ENCODE measurements at regions not wholly inside any gene's neighbourhood (a gene's known extent, or its start where the extent isn't known, plus 50 kb on each side); places are given as distances from the start of the nearest gene placed in this dataset.
A peak's percentile ranks its signal among the peaks of the same experiment; 100 is the strongest.

DNA sequence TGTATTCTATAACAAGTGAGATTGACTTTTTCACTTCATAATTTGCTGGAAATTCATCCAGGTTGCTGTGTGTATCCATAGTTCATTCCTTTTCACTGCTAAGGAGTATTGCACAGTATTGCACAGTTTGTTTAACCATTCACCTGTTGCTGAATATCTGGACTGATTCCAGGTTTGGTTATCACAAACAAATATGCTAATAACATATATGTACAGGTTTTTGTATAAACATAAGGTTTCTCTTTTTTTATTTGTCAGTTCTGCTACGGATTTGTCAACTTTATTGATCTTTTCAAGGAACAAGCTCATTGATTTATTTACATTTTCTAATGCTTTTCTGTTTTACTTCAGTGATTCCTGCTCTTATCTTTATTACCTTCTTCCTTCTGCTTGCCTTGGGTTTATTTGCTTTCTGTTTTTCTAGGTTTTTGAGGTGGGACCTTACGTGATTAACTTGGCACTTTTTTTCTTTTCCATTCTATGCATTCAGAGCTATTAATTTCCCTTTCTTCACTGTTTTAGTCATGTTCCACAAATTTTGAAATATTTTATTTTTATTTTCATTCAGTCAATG is 117.0 kb upstream of the OGFRL1 start:
- no peak for ATAC-seq
- no peaks in the 10 kb centered on the region for H3K27me3 ChIP-seq
- no peaks in the 10 kb centered on the region for H3K36me3 ChIP-seq
- intact Hi-C loops (cut with DNase I), result no loop called here
- TF ChIP-seq, protein P1, sequence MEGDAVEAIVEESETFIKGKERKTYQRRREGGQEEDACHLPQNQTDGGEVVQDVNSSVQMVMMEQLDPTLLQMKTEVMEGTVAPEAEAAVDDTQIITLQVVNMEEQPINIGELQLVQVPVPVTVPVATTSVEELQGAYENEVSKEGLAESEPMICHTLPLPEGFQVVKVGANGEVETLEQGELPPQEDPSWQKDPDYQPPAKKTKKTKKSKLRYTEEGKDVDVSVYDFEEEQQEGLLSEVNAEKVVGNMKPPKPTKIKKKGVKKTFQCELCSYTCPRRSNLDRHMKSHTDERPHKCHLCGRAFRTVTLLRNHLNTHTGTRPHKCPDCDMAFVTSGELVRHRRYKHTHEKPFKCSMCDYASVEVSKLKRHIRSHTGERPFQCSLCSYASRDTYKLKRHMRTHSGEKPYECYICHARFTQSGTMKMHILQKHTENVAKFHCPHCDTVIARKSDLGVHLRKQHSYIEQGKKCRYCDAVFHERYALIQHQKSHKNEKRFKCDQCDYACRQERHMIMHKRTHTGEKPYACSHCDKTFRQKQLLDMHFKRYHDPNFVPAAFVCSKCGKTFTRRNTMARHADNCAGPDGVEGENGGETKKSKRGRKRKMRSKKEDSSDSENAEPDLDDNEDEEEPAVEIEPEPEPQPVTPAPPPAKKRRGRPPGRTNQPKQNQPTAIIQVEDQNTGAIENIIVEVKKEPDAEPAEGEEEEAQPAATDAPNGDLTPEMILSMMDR (IDR thresholded peaks at IDR 0.05), result no peak
- no peaks in the 10 kb centered on the region for H3K9me3 ChIP-seq
- no peak for DNase-seq
- WGBS, 2 donors, result 88 to 96% methylated on average over 2 of the region's 2 CpGs
- H3K4me3 ChIP-seq, result no peak overlapping the region
- H3K4me1 ChIP-seq, result no peaks in the 10 kb centered on the region
- H3K27ac ChIP-seq, result no peak overlapping the region

- TF ChIP-seq, protein P1 (IDR thresholded peaks at IDR 0.05), result no peak
- H3K27ac ChIP-seq, result no peak overlapping the region
- H3K4me3 ChIP-seq, result no peak overlapping the region
- H3K9me3 ChIP-seq, result no peaks in the 10 kb centered on the region
- ATAC-seq (no peak), DNase-seq (no peak)
- H3K4me1 ChIP-seq, result peaks cover 0 to 10% (median 0%) of the 10 kb centered on the region in 9 donors
- 78 to 84% methylated on average over 5 of the region's 5 CpGs for WGBS, 2 donors
- intact Hi-C loops (cut with DNase I), result no loop called here
- no peaks in the 10 kb centered on the region for H3K27me3 ChIP-seq
- no peaks in the 10 kb centered on the region for H3K36me3 ChIP-seq
These were observed 109.2 kb upstream of the OGFRL1 start for GRCh38 chr6:71179249-71179885.

DNA sequence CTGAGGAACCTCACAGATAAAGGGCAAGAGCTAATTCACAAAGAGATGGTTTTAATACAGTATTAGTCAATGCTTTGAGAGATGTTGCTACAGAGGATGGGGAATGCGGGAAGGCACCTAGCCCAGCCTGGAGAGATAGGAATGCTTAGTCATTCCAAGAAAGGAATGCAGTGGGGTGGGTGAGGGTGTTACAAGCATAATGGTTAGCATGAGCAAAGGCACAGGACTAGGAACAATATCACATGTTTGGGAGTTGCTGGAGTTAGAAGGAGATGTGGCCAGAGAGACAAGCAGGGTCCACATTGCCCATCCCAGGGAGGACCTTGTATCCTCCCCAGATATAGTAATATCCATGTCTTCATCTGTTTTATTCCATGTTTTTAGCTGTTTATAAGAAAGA is 107.0 kb upstream of the OGFRL1 start:
- no peaks in the 10 kb centered on the region for H3K9me3 ChIP-seq
- no peak overlapping the region for H3K4me3 ChIP-seq
- H3K36me3 ChIP-seq, result no peaks in the 10 kb centered on the region
- DNase-seq (no peak), ATAC-seq (peak in 2 of 8 donors; percentile 42 to 81)
- TF ChIP-seq, protein P1 (IDR thresholded peaks at IDR 0.05), result no peak
- no peaks in the 10 kb centered on the region for H3K27me3 ChIP-seq
- no peak overlapping the region for H3K27ac ChIP-seq
- H3K4me1 ChIP-seq, result peaks cover 0 to 10% (median 0%) of the 10 kb centered on the region in 9 donors
- WGBS, 2 donors, result 63 to 77% methylated on average over 1 of the region's 1 CpG
- intact Hi-C loops (cut with DNase I), result loop anchor here in 3 of 10 donors (10.0 kb wide), 2 partner anchors 163 to 333 kb away; no protein-coding TSS in a partner anchor

DNA sequence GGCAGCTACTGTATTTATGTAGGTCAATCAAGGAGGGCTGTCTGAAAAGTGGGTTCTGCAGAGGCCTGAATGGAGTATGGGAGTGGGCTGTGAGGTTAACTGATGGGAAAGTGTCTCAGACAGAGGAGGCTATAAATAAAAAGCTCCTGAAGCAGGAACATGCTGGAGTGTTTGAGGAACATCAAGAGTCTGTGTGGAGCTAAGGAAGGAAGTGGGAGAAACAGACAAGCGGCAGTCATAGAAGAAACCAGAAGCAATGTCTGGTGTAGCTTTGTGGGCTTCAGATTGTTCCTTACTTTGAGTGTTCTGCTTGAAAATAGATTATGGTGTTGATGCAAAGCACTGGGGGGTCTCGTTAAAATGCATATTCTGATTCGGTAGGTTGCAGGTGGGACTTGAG is 101.5 kb upstream of the OGFRL1 start:
- no peaks in the 10 kb centered on the region for H3K4me1 ChIP-seq
- no peak overlapping the region for H3K4me3 ChIP-seq
- H3K36me3 ChIP-seq, result no peaks in the 10 kb centered on the region
- no peak for DNase-seq
- 74 to 83% methylated on average over 3 of the region's 3 CpGs for WGBS, 2 donors
- no peak for ATAC-seq
- intact Hi-C loops (cut with DNase I), result loop anchor here in 3 of 10 donors (10.0 kb wide), 2 partner anchors 158 to 328 kb away; no protein-coding TSS in a partner anchor
- no peak overlapping the region for H3K27ac ChIP-seq
- H3K9me3 ChIP-seq, result no peaks in the 10 kb centered on the region
- TF ChIP-seq, protein P1 (IDR thresholded peaks at IDR 0.05), result no peak
- H3K27me3 ChIP-seq, result no peaks in the 10 kb centered on the region
